Right lobe of liver (tissue), 4 donors: ENCODE measurements at regions not wholly inside any gene's neighbourhood (a gene's known extent, or its start where the extent isn't known, plus 50 kb on each side); places are given as distances from the start of the nearest gene placed in this dataset.

ENCODE experiments used
- CTCF ChIP-seq, 4 donors: fragments of 200-600 bp in 3 of 4; fragments of 450-650 bp in 1 of 4; IDR thresholded peaks; one replicate each; pipeline versions ENCODE4 v1.5.1 to v1.8.0; 2016 to 2022; ENCODE audit warnings: antibody characterized with exemption in 4 of 4, mild to moderate bottlenecking in 2 of 4
- POLR2A ChIP-seq: fragments of 450-650 bp; IDR thresholded peaks from one replicate; pipeline ENCODE4 v1.6.1; 2017; ENCODE audit warnings: antibody characterized with exemption, mild to moderate bottlenecking
- donor health status: DM: no; HTN: no; CAD: no.
- donor health status: DM: no; HTN: no; CAD: no.
- donor health status: DM: no; HTN: yes; CAD: no.

GRCh38 chr6:47153404-47153755 lies 111.2 kb upstream of the ADGRF1 start:
- TF ChIP-seq CTCF (IDR thresholded peaks at IDR 0.05): no peak
- no peak for TF ChIP-seq POLR2A
